ENCODE measurements at regions not wholly inside any gene's neighbourhood (a gene's known extent, or its start where the extent isn't known, plus 50 kb on each side); places are given as distances from the start of the nearest gene placed in this dataset.

- Histone ChIP-seq H3K36me3 (ENCODE audit: control insufficient read depth, insufficient read depth, low read length) (no peaks in the 10 kb centered on the region), H3K4me2 (ENCODE audit: insufficient read depth, low read length) (no peak overlapping the region), H3K9me3 (replicated peaks; ENCODE audit: control insufficient read depth, insufficient read depth, low read depth, low read length) (no peaks in the 10 kb centered on the region), H3K27me3 (ENCODE audit: control insufficient read depth in 2 of 2, insufficient read depth in 2 of 2, low read length in 2 of 2) (peaks cover 0 to 17% of the 10 kb centered on the region in 2 experiments; a peak in 1 of 5 replicates), H3K4me3 (no peak overlapping the region), H3K79me2 (ENCODE audit: control insufficient read depth, insufficient read depth, low read length) (no peaks in the 10 kb centered on the region), H2AFZ (ENCODE audit: low read depth, low read length) (no peak overlapping the region), H3K9ac (ENCODE audit: insufficient read depth in 1 of 2, low read depth in 2 of 2, low read length in 2 of 2) (no peak overlapping the region), H3K9me1 (ENCODE audit: control insufficient read depth, insufficient read depth, low read length) (no peaks in the 10 kb centered on the region), H3K4me1 (replicated peaks in 1 of 2; ENCODE audit: control insufficient read depth in 2 of 2, insufficient read depth in 2 of 2, low read length in 2 of 2) (peaks cover 0 to 11% of the 10 kb centered on the region in 2 experiments; a peak in 2 of 5 replicates), H4K20me1 (replicated peaks; ENCODE audit: control insufficient read depth, insufficient read depth, low read length) (no peaks in the 10 kb centered on the region), H3K27ac (ENCODE audit: extremely low read depth, low read depth, low read length) (no peak overlapping the region)
- intact Hi-C loops (cut with micrococcal nuclease) (no loop called here), in situ Hi-C loops (cut with MboI) (no loop called here)
- 6% methylated on average over 1 of the region's 1 CpG for WGBS (ENCODE audit: insufficient coverage, low coverage, missing lambda C conversion rate)
- BruUV-seq (replicated peaks): no TSS peak
- ChIA-PET CTCF (ENCODE audit: low intra/inter-chr PET ratio) (no interaction called here), POLR2A (no interaction called here)
- FAIRE-seq (no peak), DNase-seq (ENCODE audit: extremely low read depth in 1 of 4, low spot score in 3 of 4) (no peak), ATAC-seq (no peak)
- TF ChIP-seq PRDM10 (IDR thresholded peaks at IDR 0.05; ENCODE audit: partially characterized antibody) (no peak), MCM3 (IDR thresholded peaks at IDR 0.05) (no peak), ZKSCAN1 (IDR thresholded peaks at IDR 0.05; ENCODE audit: low read depth, low read length) (no peak), PURB (CRISPR knock-in tag; IDR thresholded peaks at IDR 0.05; ENCODE audit: low read depth) (no peak), ZNF766 (CRISPR knock-in tag; conservative IDR thresholded peaks at IDR 0.05) (no peak), FOXP1 (CRISPR knock-in tag; IDR thresholded peaks at IDR 0.05) (no peak), GTF2F1 (IDR thresholded peaks at IDR 0.05; ENCODE audit: low read depth, low read length) (no peak), TSHZ1 (CRISPR knock-in tag; IDR thresholded peaks at IDR 0.05) (no peak), NFE2L1 (tag; IDR thresholded peaks at IDR 0.05; ENCODE audit: borderline replicate concordance, low read depth) (no peak), USF2 (CRISPR knock-in tag; IDR thresholded peaks at IDR 0.05) (no peak)
Observed at GRCh38 chr6:4192173-4192572, 56.8 kb upstream of the ECI2 start.

Data from K562 (cell line).